Activated CD4-positive, alpha-beta T cell treated with anti-CD3 and anti-CD28 coated beads, Interleukin-2, amount 10 ng/mL, durations not matched to agents 24 days and 14 days (primary cell): ENCODE measurements at regions not wholly inside any gene's neighbourhood (a gene's known extent, or its start where the extent isn't known, plus 50 kb on each side); places are given as distances from the start of the nearest gene placed in this dataset.

Source experiments
- DNase-seq: peaks from one replicate; pipeline ENCODE4 v3.0.0; 2022
- H3K27ac Mint-ChIP-seq: one replicate; pipeline ENCODE4 v1.8.0; 2022; ENCODE audit warnings: mild to moderate bottlenecking, mixed read lengths
- H3K27me3 Mint-ChIP-seq: one replicate; pipeline ENCODE4 v1.8.0; 2022; ENCODE audit warnings: mixed read lengths
- H3K36me3 Mint-ChIP-seq: one replicate; pipeline ENCODE4 v1.8.0; 2022; ENCODE audit warnings: low read depth, mild to moderate bottlenecking, mixed read lengths
- H3K4me1 Mint-ChIP-seq: one replicate; pipeline ENCODE4 v1.8.0; 2021; ENCODE audit warnings: mixed read lengths
- H3K4me3 Mint-ChIP-seq: one replicate; pipeline ENCODE4 v1.8.0; 2022; ENCODE audit warnings: mild to moderate bottlenecking, moderate library complexity, mixed read lengths
- H3K9me3 Mint-ChIP-seq: one replicate; pipeline ENCODE4 v1.8.0; 2021; ENCODE audit warnings: mixed read lengths
- intact Hi-C: fragments of 100-400 bp; cut with micrococcal nuclease; formaldehyde crosslinking; loops from one replicate; pipeline ENCODE4 v1.15.1; 2023

DNA sequence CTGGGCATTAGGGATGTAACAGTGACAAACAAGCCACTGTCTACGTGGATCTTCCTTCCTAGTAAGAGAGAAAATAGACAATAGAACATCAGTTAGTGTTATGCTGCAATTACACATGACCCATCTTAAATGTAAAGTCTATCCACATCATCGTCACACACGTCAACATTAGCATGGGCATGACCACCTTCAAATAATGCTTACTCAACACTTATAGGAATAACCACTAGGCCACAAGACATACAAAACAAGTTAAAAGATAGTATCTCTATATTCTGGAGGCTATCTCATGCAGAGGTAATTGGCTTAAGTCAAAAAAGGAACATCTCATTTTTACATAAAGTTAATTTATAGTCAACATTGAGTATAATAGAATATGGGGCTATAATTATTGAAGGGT lies 156.5 kb downstream of the MOXD1 start:
- intact Hi-C loops: no loop called here
- Mint-ChIP-seq H3K9me3 (no peaks in the 10 kb centered on the region), H3K4me3 (no peak overlapping the region), H3K36me3 (no peaks in the 10 kb centered on the region), H3K4me1 (no peaks in the 10 kb centered on the region), H3K27ac (no peak overlapping the region), H3K27me3 (no peaks in the 10 kb centered on the region)
- no peak for DNase-seq

DNA sequence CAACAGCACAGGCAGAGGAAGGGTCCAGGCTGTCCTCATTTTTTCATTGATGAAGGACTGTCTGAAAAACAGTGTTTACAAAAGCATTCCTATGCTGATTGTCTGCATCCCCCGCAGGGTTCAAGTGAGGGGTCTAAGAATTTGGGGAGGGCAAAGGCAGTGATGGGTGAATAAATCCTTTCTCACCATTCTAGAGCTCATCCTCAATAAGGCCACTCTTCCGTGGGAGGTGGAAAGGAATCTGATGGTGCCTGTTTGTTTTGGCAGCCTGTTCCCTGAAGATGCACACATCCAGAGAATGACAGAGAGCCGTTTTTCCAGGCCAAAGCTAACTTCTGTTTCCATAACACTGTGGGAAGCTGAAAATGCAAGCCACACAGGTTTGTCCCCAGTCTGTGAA lies 164.5 kb downstream of the MOXD1 start:
- no peak overlapping the region for H3K4me3 Mint-ChIP-seq
- H3K36me3 Mint-ChIP-seq: no peaks in the 10 kb centered on the region
- intact Hi-C loops: no loop called here
- peaks cover 5% of the 10 kb centered on the region for H3K27me3 Mint-ChIP-seq
- no peaks in the 10 kb centered on the region for H3K4me1 Mint-ChIP-seq
- H3K9me3 Mint-ChIP-seq: no peaks in the 10 kb centered on the region
- DNase-seq: no peak
- no peak overlapping the region for H3K27ac Mint-ChIP-seq

DNA sequence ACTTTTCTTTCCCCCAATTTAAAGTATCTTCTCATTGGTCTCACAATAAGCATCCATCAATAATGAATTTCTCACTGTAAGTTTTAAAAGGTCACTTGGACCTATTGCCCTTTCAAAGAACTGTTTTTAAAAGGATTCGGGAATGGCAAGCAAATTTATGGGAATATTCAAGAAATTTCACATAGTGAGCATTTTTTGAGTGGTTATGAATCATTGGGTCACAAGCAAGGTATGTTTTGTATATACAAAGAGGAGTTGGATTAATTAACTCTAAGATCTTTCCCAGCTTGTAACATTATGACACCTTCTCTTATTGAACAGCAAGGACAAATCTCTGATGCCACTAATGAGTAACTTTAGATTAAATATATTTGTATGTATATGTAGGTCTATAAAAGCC lies 165.0 kb downstream of the MOXD1 start:
- no peak for DNase-seq
- no peaks in the 10 kb centered on the region for H3K9me3 Mint-ChIP-seq
- peaks cover 5% of the 10 kb centered on the region for H3K27me3 Mint-ChIP-seq
- H3K4me1 Mint-ChIP-seq: no peaks in the 10 kb centered on the region
- H3K36me3 Mint-ChIP-seq: no peaks in the 10 kb centered on the region
- no peak overlapping the region for H3K27ac Mint-ChIP-seq
- intact Hi-C loops: no loop called here
- H3K4me3 Mint-ChIP-seq: no peak overlapping the region

DNA sequence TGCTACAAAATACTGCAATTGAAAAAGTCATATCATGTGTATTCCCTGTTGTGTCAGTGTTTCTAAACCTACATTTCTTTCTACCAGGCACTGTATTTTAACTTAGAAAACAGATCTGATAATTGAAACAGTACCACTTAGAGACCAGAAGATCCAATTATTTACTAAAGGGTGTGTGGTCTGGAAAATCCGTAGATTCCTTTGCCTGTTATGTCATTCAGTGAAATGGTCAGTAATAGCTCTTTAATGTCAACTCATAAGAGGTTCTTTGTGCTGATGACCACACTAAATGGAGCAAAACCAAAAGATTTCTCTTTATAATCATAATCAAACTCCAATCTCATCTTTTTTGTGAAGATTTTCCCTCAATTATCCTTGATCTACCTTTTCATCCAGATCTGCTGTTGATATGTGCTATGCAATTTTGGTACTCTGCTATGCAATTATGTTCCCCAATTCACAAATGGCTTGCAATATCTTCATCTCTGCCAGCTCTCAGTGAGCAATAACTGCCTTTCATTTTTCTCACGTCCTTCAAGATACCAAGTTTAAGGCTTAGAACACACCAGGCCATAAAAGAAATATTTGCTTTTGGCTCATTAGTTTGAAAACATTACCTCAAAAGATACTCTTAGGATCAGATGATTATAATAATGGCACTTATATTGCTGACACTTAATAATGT lies 165.5 kb downstream of the MOXD1 start:
- peaks cover 5% of the 10 kb centered on the region for H3K27me3 Mint-ChIP-seq
- DNase-seq: no peak
- H3K4me3 Mint-ChIP-seq: no peak overlapping the region
- H3K36me3 Mint-ChIP-seq: no peaks in the 10 kb centered on the region
- no peaks in the 10 kb centered on the region for H3K4me1 Mint-ChIP-seq
- no peaks in the 10 kb centered on the region for H3K9me3 Mint-ChIP-seq
- no peak overlapping the region for H3K27ac Mint-ChIP-seq
- intact Hi-C loops: no loop called here

DNA sequence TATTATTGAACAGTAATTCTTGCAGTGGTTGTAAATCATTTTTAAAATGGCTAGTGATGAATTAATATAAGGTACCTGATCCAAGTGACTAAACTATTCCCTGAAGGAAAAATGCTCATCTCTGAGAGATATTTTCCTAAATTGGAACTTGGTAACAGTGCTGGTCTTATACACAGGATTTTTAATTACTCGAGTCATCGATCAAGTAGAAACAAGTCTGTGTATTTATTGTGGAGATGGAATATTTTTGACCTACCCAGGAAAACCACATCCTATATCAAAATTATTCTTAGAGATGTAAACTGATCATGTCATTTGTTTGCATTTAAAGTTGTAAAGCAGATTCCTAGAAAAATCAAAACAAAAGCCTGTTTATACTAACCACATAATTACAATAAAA lies 166.9 kb downstream of the MOXD1 start:
- Mint-ChIP-seq H3K4me1 (no peaks in the 10 kb centered on the region), H3K27me3 (peaks cover 5% of the 10 kb centered on the region), H3K27ac (no peak overlapping the region), H3K36me3 (no peaks in the 10 kb centered on the region), H3K9me3 (no peaks in the 10 kb centered on the region), H3K4me3 (no peak overlapping the region)
- intact Hi-C loops: no loop called here
- DNase-seq: no peak

DNA sequence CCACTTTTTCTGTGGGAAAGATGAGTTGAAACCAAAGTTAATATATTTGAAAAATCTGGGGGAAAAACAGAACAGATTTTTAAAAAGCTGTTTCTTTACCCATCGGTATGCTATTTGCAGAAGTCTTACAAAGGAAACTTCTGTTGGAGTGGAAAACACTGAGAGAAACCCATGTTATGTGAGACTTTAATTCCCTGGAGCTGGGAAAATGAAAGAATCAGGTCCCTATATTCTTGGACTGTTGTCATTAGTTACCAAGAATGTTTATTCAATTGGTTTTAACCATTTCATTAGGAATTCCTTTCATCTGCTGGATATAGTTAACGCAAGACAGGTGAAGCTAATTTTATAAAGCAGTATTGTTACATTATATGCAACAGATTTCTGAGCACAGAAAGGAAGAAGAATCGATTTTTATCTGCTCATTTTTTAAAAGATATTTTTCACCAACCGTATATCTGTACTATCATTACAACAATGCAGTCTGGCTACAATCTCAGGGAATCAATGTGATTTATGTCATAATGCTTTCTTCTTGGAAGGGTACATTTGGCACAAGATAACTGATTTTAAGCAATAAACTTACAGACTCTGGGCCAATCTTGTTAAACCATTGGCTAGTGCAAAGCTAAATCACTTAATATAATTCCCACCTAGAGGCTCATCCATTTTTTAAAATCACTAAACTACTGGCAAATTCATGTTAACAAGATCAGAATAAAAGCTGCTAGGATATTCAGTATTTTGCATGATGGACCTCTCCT lies 170.0 kb downstream of the MOXD1 start:
- no peak overlapping the region for H3K27ac Mint-ChIP-seq
- H3K27me3 Mint-ChIP-seq: peaks cover 3% of the 10 kb centered on the region
- H3K36me3 Mint-ChIP-seq: no peaks in the 10 kb centered on the region
- H3K4me3 Mint-ChIP-seq: no peak overlapping the region
- H3K9me3 Mint-ChIP-seq: no peaks in the 10 kb centered on the region
- intact Hi-C loops: no loop called here
- no peak for DNase-seq
- H3K4me1 Mint-ChIP-seq: no peaks in the 10 kb centered on the region

DNA sequence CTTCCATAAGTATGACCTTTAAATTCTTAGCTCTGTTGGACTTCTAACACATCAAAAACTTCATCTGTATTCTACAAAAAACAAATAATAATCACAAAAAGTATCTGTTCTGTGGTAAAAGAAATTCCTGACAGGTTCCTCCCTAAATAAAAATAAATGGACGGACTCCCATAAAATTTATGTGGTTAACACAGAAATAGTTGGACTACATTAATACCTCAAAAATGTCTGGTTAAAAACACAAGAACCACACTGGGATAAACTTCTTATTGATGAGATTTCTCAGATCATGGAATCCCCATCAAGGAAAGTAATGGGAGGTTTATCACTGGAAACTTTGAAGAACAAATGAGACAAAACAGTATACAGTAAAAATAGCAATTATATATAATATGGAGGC lies 172.4 kb downstream of the MOXD1 start:
- H3K4me1 Mint-ChIP-seq: no peaks in the 10 kb centered on the region
- no peak overlapping the region for H3K27ac Mint-ChIP-seq

DNA sequence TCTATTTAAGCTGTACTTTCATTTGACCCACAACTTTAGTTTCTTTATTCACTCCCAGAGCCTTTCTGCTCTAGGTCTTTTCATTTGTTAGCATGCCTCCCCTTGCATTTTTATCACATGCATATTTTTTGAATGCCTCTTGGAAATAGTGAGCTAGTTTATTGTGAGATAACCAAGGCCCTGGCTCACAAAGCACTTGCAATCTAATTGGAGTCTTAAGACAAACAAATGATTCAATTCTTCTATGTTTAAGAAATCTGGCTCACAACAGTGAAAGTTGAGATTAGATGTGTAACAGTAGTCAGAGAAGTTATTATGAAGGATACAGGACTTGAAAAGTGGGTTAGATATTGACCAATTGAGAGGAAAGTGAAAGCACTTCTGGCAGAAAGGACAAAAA lies 173.4 kb downstream of the MOXD1 start:
- Mint-ChIP-seq H3K27ac (no peak overlapping the region), H3K27me3 (no peaks in the 10 kb centered on the region), H3K4me3 (no peak overlapping the region), H3K36me3 (no peaks in the 10 kb centered on the region), H3K9me3 (peaks cover 6% of the 10 kb centered on the region), H3K4me1 (no peaks in the 10 kb centered on the region)
- DNase-seq: no peak
- intact Hi-C loops: no loop called here

More for the DNA sequence above, 172.4 kb downstream of the MOXD1 start:
- intact Hi-C loops: no loop called here
- no peak for DNase-seq
- H3K4me3 Mint-ChIP-seq: no peak overlapping the region
- H3K36me3 Mint-ChIP-seq: no peaks in the 10 kb centered on the region
- H3K27me3 Mint-ChIP-seq: no peaks in the 10 kb centered on the region
- peaks cover 6% of the 10 kb centered on the region for H3K9me3 Mint-ChIP-seq

DNA sequence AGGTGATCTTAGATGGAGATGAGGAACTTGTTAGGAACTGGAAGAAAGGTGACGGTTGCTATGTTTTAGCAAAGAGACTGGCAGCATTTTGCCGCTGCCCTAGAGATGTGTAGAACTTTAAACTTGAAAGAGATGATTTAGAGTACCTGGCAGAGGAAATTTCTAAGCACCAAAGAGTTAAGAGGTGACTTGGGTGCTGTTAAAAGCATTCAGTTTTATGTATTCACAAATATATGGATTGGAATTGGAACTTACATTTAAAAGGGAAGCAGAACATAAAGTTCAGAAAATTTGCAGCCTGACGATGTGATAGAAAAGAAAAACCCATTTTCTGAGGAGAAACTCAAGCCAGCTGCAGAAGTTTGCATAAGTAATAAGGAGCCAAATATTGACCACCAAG lies 176.3 kb downstream of the MOXD1 start:
- intact Hi-C loops: no loop called here
- H3K27me3 Mint-ChIP-seq: no peaks in the 10 kb centered on the region
- DNase-seq: no peak
- H3K36me3 Mint-ChIP-seq: no peaks in the 10 kb centered on the region
- H3K4me1 Mint-ChIP-seq: no peaks in the 10 kb centered on the region
- no peak overlapping the region for H3K27ac Mint-ChIP-seq
- H3K4me3 Mint-ChIP-seq: no peak overlapping the region
- H3K9me3 Mint-ChIP-seq: peaks cover 6% of the 10 kb centered on the region

DNA sequence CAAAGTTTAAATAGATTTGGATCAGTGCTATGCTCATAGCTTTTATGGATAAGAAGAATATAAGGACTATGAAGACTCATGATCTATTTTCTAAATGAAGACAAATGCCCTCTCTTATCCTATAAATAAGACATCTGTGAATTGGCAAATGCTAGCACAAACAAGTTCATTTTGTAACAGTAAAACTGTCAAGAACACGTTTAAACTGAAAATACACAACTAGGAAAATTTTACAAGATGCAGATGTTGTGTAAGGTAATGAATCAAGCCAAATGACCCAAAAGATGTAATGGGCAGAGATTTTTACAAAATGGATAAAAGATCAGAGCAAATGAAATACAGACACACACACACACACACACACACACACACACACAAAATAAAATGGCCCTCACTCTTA lies 180.5 kb downstream of the MOXD1 start:
- peaks cover 6% of the 10 kb centered on the region for H3K9me3 Mint-ChIP-seq
- intact Hi-C loops: no loop called here
- H3K36me3 Mint-ChIP-seq: no peaks in the 10 kb centered on the region
- H3K4me3 Mint-ChIP-seq: no peak overlapping the region
- no peaks in the 10 kb centered on the region for H3K27me3 Mint-ChIP-seq
- no peak overlapping the region for H3K27ac Mint-ChIP-seq
- no peak for DNase-seq
- no peaks in the 10 kb centered on the region for H3K4me1 Mint-ChIP-seq

DNA sequence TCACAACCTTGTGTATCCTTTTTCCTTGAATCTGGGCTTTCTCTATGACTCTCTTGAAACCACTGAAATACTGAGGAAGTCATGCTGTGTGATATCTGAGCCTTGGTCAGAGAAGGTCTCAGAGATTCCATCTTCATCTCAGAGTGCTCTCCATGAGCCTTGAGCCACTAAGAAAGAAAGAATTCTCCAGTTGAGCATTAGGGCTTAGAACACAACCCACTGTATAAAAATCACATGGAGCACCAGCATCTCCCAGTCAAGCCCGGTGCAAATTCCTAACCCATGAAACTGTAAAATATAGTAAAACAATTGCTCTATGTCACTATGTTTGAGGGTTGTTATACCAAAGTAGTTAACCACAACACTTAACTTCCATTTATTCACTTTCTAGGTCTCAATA lies 181.4 kb downstream of the MOXD1 start:
- Mint-ChIP-seq H3K4me3 (no peak overlapping the region), H3K4me1 (no peaks in the 10 kb centered on the region), H3K27ac (no peak overlapping the region), H3K36me3 (no peaks in the 10 kb centered on the region), H3K9me3 (peaks cover 4% of the 10 kb centered on the region), H3K27me3 (no peaks in the 10 kb centered on the region)
- intact Hi-C loops: loop anchor here (2.0 kb wide), 2 partner anchors 297 to 305 kb away; no protein-coding TSS in a partner anchor
- no peak for DNase-seq

DNA sequence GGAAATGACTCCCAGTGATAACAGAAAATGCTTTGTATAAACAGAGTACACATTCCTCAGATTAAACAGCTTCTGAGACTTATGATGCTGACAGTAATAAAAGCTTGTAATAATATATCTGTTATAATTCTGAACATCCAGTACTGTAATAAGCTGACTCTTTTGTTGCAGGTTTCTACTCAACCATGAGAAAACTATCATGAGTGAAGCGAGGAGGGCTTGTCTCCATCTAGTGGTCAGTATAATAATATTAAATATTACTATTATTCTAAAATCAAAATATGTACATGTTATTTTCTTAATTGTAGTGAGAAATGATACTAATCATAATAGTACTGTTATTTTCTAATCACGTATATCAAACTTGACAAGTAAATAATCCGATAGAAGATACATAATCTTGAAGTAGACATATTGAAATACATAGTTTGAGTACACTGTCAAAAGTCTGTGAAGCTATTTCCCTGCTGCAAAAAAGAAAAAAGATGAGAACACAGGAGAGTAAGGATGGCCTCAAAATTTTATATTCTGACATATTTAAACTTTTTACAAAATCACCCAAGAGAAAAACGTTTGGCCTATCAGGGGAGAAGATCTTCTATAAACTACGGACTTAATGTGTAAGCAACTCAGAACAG lies 183.1 kb downstream of the MOXD1 start:
- intact Hi-C loops: loop anchor here (2.0 kb wide), 2 partner anchors 295 to 303 kb away; no protein-coding TSS in a partner anchor
- H3K4me3 Mint-ChIP-seq: no peak overlapping the region
- DNase-seq: no peak
- no peaks in the 10 kb centered on the region for H3K9me3 Mint-ChIP-seq
- no peaks in the 10 kb centered on the region for H3K36me3 Mint-ChIP-seq
- no peaks in the 10 kb centered on the region for H3K4me1 Mint-ChIP-seq
- no peaks in the 10 kb centered on the region for H3K27me3 Mint-ChIP-seq
- H3K27ac Mint-ChIP-seq: no peak overlapping the region

DNA sequence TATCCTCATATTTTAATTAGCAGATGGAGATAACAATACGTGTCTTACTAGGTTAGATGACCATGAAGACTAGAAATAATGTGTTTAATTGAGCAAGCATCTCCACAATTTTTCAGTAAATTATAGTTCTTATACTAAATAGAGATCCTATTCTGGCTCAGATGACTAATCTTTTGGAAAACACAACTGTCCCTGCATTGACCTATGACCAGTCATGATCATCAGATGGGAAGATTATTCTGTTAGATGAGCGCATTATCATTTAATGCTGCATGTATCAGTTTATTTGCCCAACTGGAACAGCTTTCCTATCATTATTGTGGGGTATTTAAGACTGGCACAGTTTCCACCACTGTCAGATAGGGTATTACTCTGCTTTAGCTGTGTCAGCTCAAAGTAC lies 185.5 kb downstream of the MOXD1 start:
- Mint-ChIP-seq H3K9me3 (no peaks in the 10 kb centered on the region), H3K27ac (no peak overlapping the region), H3K4me3 (no peak overlapping the region), H3K36me3 (no peaks in the 10 kb centered on the region), H3K4me1 (no peaks in the 10 kb centered on the region), H3K27me3 (no peaks in the 10 kb centered on the region)
- intact Hi-C loops: no loop called here
- DNase-seq: no peak

DNA sequence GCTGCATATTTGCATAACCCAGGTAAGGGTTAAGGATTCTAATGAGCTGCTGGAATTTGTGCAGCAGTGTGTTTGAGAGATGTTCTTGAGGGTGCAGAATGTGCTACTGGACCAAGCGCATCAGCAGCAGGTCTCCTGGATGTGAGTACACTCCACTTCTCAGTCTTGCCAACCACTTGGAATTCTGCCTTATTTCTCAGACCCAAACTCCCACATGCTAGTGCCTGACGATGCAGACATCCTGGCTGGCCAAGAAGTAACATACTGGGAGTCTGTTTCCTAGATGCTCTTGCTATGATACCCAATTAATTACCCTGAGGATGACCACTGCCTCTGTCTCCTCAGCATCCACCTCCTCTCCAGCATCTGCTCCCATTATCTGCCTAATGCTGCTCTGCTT lies 186.6 kb downstream of the MOXD1 start:
- Mint-ChIP-seq H3K36me3 (no peaks in the 10 kb centered on the region), H3K27me3 (no peaks in the 10 kb centered on the region), H3K4me3 (no peak overlapping the region), H3K27ac (no peak overlapping the region), H3K9me3 (no peaks in the 10 kb centered on the region), H3K4me1 (no peaks in the 10 kb centered on the region)
- intact Hi-C loops: no loop called here
- no peak for DNase-seq
